Upper lobe of left lung (tissue), 6 donors: ENCODE measurements at regions not wholly inside any gene's neighbourhood (a gene's known extent, or its start where the extent isn't known, plus 50 kb on each side); places are given as distances from the start of the nearest gene placed in this dataset.

Experiments used
- ATAC-seq, 2 donors: fragments of 200-7000 bp; cut with Tn5 transposase; one replicate each; pipeline ENCODE4 v1.9.1; 2022; ENCODE audit warnings: mild to moderate bottlenecking in 2 of 2, moderate library complexity in 2 of 2; ENCODE audit not compliant: low FRiP score in 2 of 2
- DNase-seq, 2 donors: peaks; one replicate each; pipeline ENCODE4 v3.0.0-alpha.2; 2019 to 2020
- H3K27ac ChIP-seq, 4 donors: fragments of 200-600 bp; sonication (generic); one replicate each; pipeline ENCODE4 v1.5.1; 2016 to 2019
- H3K27me3 ChIP-seq, 4 donors: fragments of 200-600 bp; sonication (generic); one replicate each; pipeline ENCODE4 v1.5.1; 2017 to 2019
- H3K36me3 ChIP-seq, 4 donors: fragments of 200-600 bp; sonication (generic); one replicate each; pipeline ENCODE4 v1.5.1; 2016 to 2019
- H3K4me1 ChIP-seq, 4 donors: fragments of 200-600 bp; sonication (generic); one replicate each; pipeline ENCODE4 v1.5.1; 2018 to 2019
- H3K4me3 ChIP-seq, 4 donors: fragments of 200-600 bp; sonication (generic); one replicate each; pipeline ENCODE4 v1.5.1; 2017 to 2019; ENCODE audit warnings: mild to moderate bottlenecking in 2 of 4, moderate library complexity in 1 of 4
- H3K9me3 ChIP-seq, 4 donors: fragments of 200-600 bp; sonication (generic); one replicate each; pipeline ENCODE4 v1.5.1; 2018 to 2019
- EP300 ChIP-seq, 4 donors: sonication (generic); formaldehyde crosslinking; IDR thresholded peaks; one replicate each; pipeline ENCODE4 v1.5.1; 2017; ENCODE audit warnings: antibody characterized with exemption in 4 of 4, control low read depth in 2 of 4
- POLR2A ChIP-seq, 4 donors: fragments of 450-650 bp; IDR thresholded peaks; one replicate each; pipeline ENCODE4 v1.5.1; 2016 to 2017; ENCODE audit warnings: antibody characterized with exemption in 4 of 4, mild to moderate bottlenecking in 2 of 4
- POLR2AphosphoS5 ChIP-seq, 2 donors: sonication (generic); formaldehyde crosslinking; IDR thresholded peaks; one replicate each; pipeline ENCODE4 v1.5.1; 2017; ENCODE audit warnings: antibody characterized with exemption in 2 of 2
- WGBS, 2 donors: methylation state at CpG; one replicate each; pipeline ENCODE4 v1.1.5; 2017 to 2018; 5-methylcytosine and 5-hydroxymethylcytosine counted together
- TF ChIP-seq, protein P1 (sequence below), 6 experiments: fragments of 450-650 bp in 4 of 6; fragments of 200-600 bp in 2 of 6; sonication (generic) in 2 of 6; IDR thresholded peaks; one replicate each; pipeline ENCODE4 v1.5.1; 2016 to 2019; ENCODE audit warnings: antibody characterized with exemption in 6 of 6
- donor health status: DM: no; HTN: no; CAD: no; lungs with moderate emphysema.
- donor health status: DM: no; HTN: yes; CAD: no; lungs with severe emphysema.

DNA sequence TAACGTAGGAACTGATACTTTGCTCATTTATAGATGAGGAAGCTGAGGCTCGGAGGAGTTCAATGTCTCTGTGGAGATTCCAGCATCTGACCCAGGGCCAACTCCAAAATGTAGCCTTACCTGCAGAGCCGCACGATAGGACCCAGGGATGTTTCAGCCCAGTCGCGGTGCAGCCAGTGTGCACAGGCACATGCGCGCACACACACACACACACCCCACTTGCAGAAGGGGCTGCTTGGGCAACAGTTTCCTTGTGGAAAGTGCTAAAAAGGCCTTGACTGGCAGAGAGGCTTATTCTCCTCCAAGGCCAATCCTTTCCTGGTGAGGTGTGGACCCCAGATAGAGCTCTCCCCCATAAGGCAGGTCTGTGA, 101.7 kb downstream of the ZFP36L2 start:
- peaks cover 0 to 2% (median under 1%) of the 10 kb centered on the region in 4 donors for H3K9me3 ChIP-seq
- DNase-seq (no peak), ATAC-seq (no peak)
- H3K27ac ChIP-seq, result no peak overlapping the region
- H3K4me3 ChIP-seq, result no peak overlapping the region
- TF ChIP-seq, protein P1, sequence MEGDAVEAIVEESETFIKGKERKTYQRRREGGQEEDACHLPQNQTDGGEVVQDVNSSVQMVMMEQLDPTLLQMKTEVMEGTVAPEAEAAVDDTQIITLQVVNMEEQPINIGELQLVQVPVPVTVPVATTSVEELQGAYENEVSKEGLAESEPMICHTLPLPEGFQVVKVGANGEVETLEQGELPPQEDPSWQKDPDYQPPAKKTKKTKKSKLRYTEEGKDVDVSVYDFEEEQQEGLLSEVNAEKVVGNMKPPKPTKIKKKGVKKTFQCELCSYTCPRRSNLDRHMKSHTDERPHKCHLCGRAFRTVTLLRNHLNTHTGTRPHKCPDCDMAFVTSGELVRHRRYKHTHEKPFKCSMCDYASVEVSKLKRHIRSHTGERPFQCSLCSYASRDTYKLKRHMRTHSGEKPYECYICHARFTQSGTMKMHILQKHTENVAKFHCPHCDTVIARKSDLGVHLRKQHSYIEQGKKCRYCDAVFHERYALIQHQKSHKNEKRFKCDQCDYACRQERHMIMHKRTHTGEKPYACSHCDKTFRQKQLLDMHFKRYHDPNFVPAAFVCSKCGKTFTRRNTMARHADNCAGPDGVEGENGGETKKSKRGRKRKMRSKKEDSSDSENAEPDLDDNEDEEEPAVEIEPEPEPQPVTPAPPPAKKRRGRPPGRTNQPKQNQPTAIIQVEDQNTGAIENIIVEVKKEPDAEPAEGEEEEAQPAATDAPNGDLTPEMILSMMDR (IDR thresholded peaks at IDR 0.05), result no peak
- TF ChIP-seq EP300 (IDR thresholded peaks at IDR 0.05), result no peak
- TF ChIP-seq POLR2A (IDR thresholded peaks at IDR 0.05), result no peak
- no peak for TF ChIP-seq POLR2AphosphoS5 (IDR thresholded peaks at IDR 0.05)
- peaks cover 20 to 31% (median 23%) of the 10 kb centered on the region in 4 donors for H3K4me1 ChIP-seq
- WGBS, 2 donors, result 84 to 85% methylated on average over 8 of the region's 8 CpGs
- H3K27me3 ChIP-seq, result no peaks in the 10 kb centered on the region
- no peaks in the 10 kb centered on the region for H3K36me3 ChIP-seq

DNA sequence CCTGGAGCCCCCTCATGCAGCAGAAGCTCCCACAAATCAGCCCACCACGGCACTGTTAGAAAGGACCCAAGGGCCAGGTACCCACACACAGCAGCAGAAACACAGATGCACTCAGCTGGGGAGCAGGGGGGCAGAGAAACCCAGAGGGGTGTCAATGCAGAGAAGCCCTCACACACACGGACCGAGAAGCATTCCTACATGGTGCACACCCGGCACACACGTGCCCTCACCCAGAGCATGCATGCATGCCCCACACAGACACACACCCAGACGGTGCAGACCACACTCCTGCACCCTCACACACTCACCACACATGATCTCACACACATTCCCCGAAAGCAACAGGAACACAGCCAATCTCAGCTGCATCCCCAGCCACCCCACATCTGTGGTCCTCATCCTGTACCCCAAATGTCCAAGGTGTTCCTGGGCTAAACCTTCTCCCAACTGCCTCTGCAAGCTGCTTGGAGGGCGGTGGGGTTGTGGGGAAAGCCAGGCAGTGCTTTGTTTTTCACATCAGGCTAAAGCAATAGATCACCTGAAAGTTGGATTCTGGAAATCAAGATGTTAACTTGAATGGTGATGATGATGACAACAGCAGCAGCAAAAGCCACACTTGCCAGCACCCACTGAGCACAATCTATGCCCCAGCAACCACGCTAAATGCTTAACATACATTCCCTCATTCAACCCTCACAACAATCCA, 102.3 kb downstream of the ZFP36L2 start:
- no peak for ATAC-seq
- Histone ChIP-seq H3K9me3 (peaks cover 0 to 7% (median 6%) of the 10 kb centered on the region in 4 donors), H3K4me3 (no peak overlapping the region), H3K27ac (no peak overlapping the region), H3K27me3 (no peaks in the 10 kb centered on the region), H3K4me1 (peaks cover 15 to 26% (median 18%) of the 10 kb centered on the region in 4 donors), H3K36me3 (no peaks in the 10 kb centered on the region)
- WGBS, 2 donors, result 68 to 73% methylated on average over 9 of the region's 9 CpGs
- TF ChIP-seq EP300 (IDR thresholded peaks at IDR 0.05), result no peak
- TF ChIP-seq, protein P1 (IDR thresholded peaks at IDR 0.05), result no peak
- TF ChIP-seq POLR2A (IDR thresholded peaks at IDR 0.05), result no peak
- no peak for TF ChIP-seq POLR2AphosphoS5 (IDR thresholded peaks at IDR 0.05)
- DNase-seq, result no peak

DNA sequence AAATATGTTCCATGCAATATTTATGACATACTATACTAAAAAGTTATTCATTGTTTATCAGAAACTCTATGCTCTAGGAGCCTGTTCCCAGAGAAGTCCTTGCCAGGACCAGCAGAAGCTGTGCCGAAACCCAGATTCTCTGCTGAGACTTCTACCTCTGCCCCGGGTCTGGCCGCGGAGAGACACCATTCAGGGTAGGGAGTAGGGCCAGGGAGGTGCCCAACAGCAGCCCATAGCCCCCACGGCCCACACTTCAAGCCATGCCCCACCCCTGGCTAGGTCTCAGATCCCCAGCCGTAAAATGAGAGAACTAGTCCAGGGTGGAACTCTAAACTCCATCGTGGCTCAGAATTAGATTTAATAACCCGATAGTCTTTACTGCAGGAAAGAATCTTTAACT, 102.9 kb downstream of the ZFP36L2 start:
- ATAC-seq (no peak), DNase-seq (no peak)
- H3K27me3 ChIP-seq, result no peaks in the 10 kb centered on the region
- no peak for TF ChIP-seq POLR2A (IDR thresholded peaks at IDR 0.05)
- TF ChIP-seq, protein P1 (IDR thresholded peaks at IDR 0.05), result no peak
- TF ChIP-seq EP300 (IDR thresholded peaks at IDR 0.05), result no peak
- no peak for TF ChIP-seq POLR2AphosphoS5 (IDR thresholded peaks at IDR 0.05)
- WGBS, 2 donors, result 80 to 83% methylated on average over 8 of the region's 8 CpGs
- no peak overlapping the region for H3K27ac ChIP-seq
- H3K4me1 ChIP-seq, result peaks cover 9 to 19% (median 13%) of the 10 kb centered on the region in 4 donors
- peaks cover 0 to 13% (median 6%) of the 10 kb centered on the region in 4 donors for H3K9me3 ChIP-seq
- H3K36me3 ChIP-seq, result no peaks in the 10 kb centered on the region
- H3K4me3 ChIP-seq, result no peak overlapping the region

DNA sequence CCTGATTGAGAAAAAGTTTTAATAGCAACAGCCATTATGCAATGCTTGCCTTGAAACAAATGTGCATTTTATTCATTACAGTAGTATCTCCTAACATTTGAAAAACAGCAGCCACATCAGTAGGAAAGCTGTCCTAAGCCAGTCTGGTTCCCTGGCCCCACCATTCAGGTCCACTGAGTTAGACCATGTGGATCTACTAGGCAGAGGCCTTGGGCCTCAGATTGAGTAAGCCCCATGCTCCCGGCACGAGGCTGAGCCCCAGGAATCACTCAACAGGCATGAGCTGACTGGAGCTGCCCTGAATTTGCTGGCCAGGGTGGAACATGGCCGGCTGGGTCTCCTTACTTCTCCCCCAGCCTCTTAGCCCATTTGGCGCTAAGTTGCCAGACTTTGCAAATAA, 103.4 kb downstream of the ZFP36L2 start:
- H3K9me3 ChIP-seq, result peaks cover 0 to 14% (median 6%) of the 10 kb centered on the region in 4 donors
- H3K27me3 ChIP-seq, result no peaks in the 10 kb centered on the region
- no peak overlapping the region for H3K4me3 ChIP-seq
- H3K27ac ChIP-seq, result no peak overlapping the region
- no peak for DNase-seq
- no peak for TF ChIP-seq POLR2A (IDR thresholded peaks at IDR 0.05)
- no peak for TF ChIP-seq EP300 (IDR thresholded peaks at IDR 0.05)
- TF ChIP-seq POLR2AphosphoS5 (IDR thresholded peaks at IDR 0.05), result no peak
- TF ChIP-seq, protein P1 (IDR thresholded peaks at IDR 0.05), result no peak
- WGBS, 2 donors, result 79 to 85% methylated on average over 4 of the region's 4 CpGs
- no peak for ATAC-seq
- no peaks in the 10 kb centered on the region for H3K36me3 ChIP-seq
- H3K4me1 ChIP-seq, result peaks cover 4 to 15% (median 8%) of the 10 kb centered on the region in 4 donors
